H9 (cell line): ENCODE measurements at regions not wholly inside any gene's neighbourhood (a gene's known extent, or its start where the extent isn't known, plus 50 kb on each side); places are given as distances from the start of the nearest gene placed in this dataset.

Experiments used
- DNase-seq: peaks from one replicate; pipeline ENCODE4 v3.0.0-alpha.2; 2017
- H2AFZ ChIP-seq: one replicate; pipeline ENCODE4 v1.6.1; 2013; ENCODE audit warnings: mild to moderate bottlenecking, low read length, control low read depth, moderate library complexity
- H2AK5ac ChIP-seq: 2 replicates; pipeline ENCODE4 v1.6.1; 2013; ENCODE audit warnings: low read length, control low read depth, mixed read lengths; ENCODE audit not compliant: insufficient read length
- H2BK120ac ChIP-seq: one replicate; pipeline ENCODE4 v1.6.1; 2013; ENCODE audit warnings: low read depth, mild to moderate bottlenecking, low read length, control low read depth, inconsistent platforms; ENCODE audit not compliant: poor library complexity, severe bottlenecking
- H2BK12ac ChIP-seq: 2 replicates; pipeline ENCODE4 v1.6.1; 2013; ENCODE audit warnings: low read length, control low read depth, mixed read lengths, low read depth; ENCODE audit not compliant: insufficient read length
- H2BK15ac ChIP-seq: 2 replicates; pipeline ENCODE4 v1.6.1; 2013; ENCODE audit warnings: low read depth, low read length, control low read depth
- H2BK20ac ChIP-seq: one replicate; pipeline ENCODE4 v1.6.1; 2013; ENCODE audit warnings: low read depth, mild to moderate bottlenecking, low read length, control low read depth, inconsistent platforms; ENCODE audit not compliant: poor library complexity, severe bottlenecking
- H2BK5ac ChIP-seq: 2 replicates; pipeline ENCODE4 v1.6.1; 2013; ENCODE audit warnings: low read length, control low read depth, mixed read lengths; ENCODE audit not compliant: insufficient read length
- H3K14ac ChIP-seq: 2 replicates; pipeline ENCODE4 v1.6.1; 2013; ENCODE audit warnings: low read length, control low read depth; ENCODE audit not compliant: insufficient read depth
- H3K18ac ChIP-seq: 2 replicates; pipeline ENCODE4 v1.6.1; 2013; ENCODE audit warnings: low read depth, mild to moderate bottlenecking, mixed read lengths, low read length, control low read depth; ENCODE audit not compliant: insufficient read length
- H3K23ac ChIP-seq: 2 replicates; pipeline ENCODE4 v1.6.1; 2013; ENCODE audit warnings: low read length, control low read depth, mixed read lengths, low read depth; ENCODE audit not compliant: insufficient read length
- H3K23me2 ChIP-seq: 2 replicates; pipeline ENCODE4 v1.6.1; 2013; ENCODE audit warnings: low read depth, mild to moderate bottlenecking, mixed read lengths, low read length, control low read depth; ENCODE audit not compliant: insufficient read length, poor library complexity, severe bottlenecking
- H3K27ac ChIP-seq: 2 replicates; pipeline ENCODE4 v1.5.1; 2013; ENCODE audit warnings: low read length, control low read depth, mixed read lengths, low read depth; ENCODE audit not compliant: insufficient read length
- H3K27me3 ChIP-seq: 2 replicates; pipeline ENCODE4 v1.6.1; 2013; ENCODE audit warnings: low read length, control low read depth, inconsistent platforms; ENCODE audit not compliant: insufficient read depth
- H3K4ac ChIP-seq: 2 replicates; pipeline ENCODE4 v1.6.1; 2013; ENCODE audit warnings: low read depth, mild to moderate bottlenecking, control low read depth, inconsistent platforms, low read length, moderate library complexity
- H3K4me1 ChIP-seq: 2 replicates; pipeline ENCODE4 v1.6.1; 2013; ENCODE audit warnings: low read length, control low read depth, inconsistent platforms; ENCODE audit not compliant: insufficient read depth
- H3K4me2 ChIP-seq: 2 replicates; pipeline ENCODE4 v1.6.1; 2013; ENCODE audit warnings: low read length, control low read depth, mixed read lengths; ENCODE audit not compliant: insufficient read length, insufficient read depth
- H3K56ac ChIP-seq: 2 replicates; pipeline ENCODE4 v1.6.1; 2013; ENCODE audit warnings: low read depth, mild to moderate bottlenecking, mixed read lengths, low read length, control low read depth; ENCODE audit not compliant: insufficient read length
- H3K79me1 ChIP-seq: 2 replicates; pipeline ENCODE4 v1.6.1; 2013; ENCODE audit warnings: low read depth, mild to moderate bottlenecking, moderate library complexity, low read length, control low read depth, inconsistent platforms; ENCODE audit not compliant: insufficient read depth, poor library complexity, severe bottlenecking
- H3K79me2 ChIP-seq: 2 replicates; pipeline ENCODE4 v1.6.1; 2013; ENCODE audit warnings: low read length, control low read depth, inconsistent platforms; ENCODE audit not compliant: insufficient read depth
- H3K9ac ChIP-seq: 2 replicates; pipeline ENCODE4 v1.6.1; 2013; ENCODE audit warnings: low read length, control low read depth, mixed read lengths; ENCODE audit not compliant: insufficient read length; ENCODE audit errors: extremely low read depth
- H3K9me3 ChIP-seq: one replicate; pipeline ENCODE4 v1.6.1; 2013; ENCODE audit warnings: low read depth, low read length, inconsistent platforms; ENCODE audit not compliant: control insufficient read depth
- H3T11ph ChIP-seq: one replicate; pipeline ENCODE4 v1.6.1; 2013; ENCODE audit warnings: mild to moderate bottlenecking, low read length, control low read depth, inconsistent platforms
- H4K20me1 ChIP-seq: one replicate; pipeline ENCODE4 v1.6.1; 2013; ENCODE audit not compliant: control insufficient read depth, insufficient read length, insufficient read depth
- H4K5ac ChIP-seq: 2 replicates; pipeline ENCODE4 v1.6.1; 2013; ENCODE audit warnings: low read depth, mild to moderate bottlenecking, mixed read lengths, low read length, control low read depth; ENCODE audit not compliant: insufficient read length
- H4K8ac ChIP-seq: replicated peaks from 2 replicates; pipeline ENCODE4 v1.6.1; 2013; ENCODE audit warnings: low read length, control low read depth, mixed read lengths, low read depth; ENCODE audit not compliant: insufficient read length
- H4K91ac ChIP-seq: 2 replicates; pipeline ENCODE4 v1.6.1; 2013; ENCODE audit warnings: low read depth, mild to moderate bottlenecking, moderate library complexity, mixed read lengths, low read length, control low read depth; ENCODE audit not compliant: insufficient read length
- H3K27ac Mint-ChIP-seq, 3 experiments: 2 replicates in 2 of 3; 3 replicates in 1 of 3; pipeline ENCODE4 v1.8.0; 2020 to 2021; ENCODE audit warnings: mixed read lengths in 3 of 3, mild to moderate bottlenecking in 1 of 3, moderate library complexity in 1 of 3
- H3K27me3 Mint-ChIP-seq: 2 replicates; pipeline ENCODE4 v1.8.0; 2021; ENCODE audit warnings: low read depth, mild to moderate bottlenecking, moderate library complexity, mixed read lengths
- H3K36me3 Mint-ChIP-seq, 3 experiments: 2 replicates in 2 of 3; 3 replicates in 1 of 3; pipeline ENCODE4 v1.8.0; 2020 to 2021; ENCODE audit warnings: low read depth in 3 of 3, mixed read lengths in 3 of 3; ENCODE audit not compliant: insufficient read depth in 1 of 3
- H3K4me1 Mint-ChIP-seq, 2 experiments: 2 replicates each; pipeline ENCODE4 v1.8.0; 2020; ENCODE audit warnings: mixed read lengths in 2 of 2
- H3K4me3 Mint-ChIP-seq, 2 experiments: 2 replicates in 1 of 2; 3 replicates in 1 of 2; pipeline ENCODE4 v1.8.0; 2020 to 2021; ENCODE audit warnings: mild to moderate bottlenecking in 2 of 2, mixed read lengths in 2 of 2, moderate library complexity in 1 of 2
- H3K9me3 Mint-ChIP-seq, 2 experiments: 2 replicates in 1 of 2; 3 replicates in 1 of 2; pipeline ENCODE4 v1.8.0; 2020; ENCODE audit warnings: mild to moderate bottlenecking in 2 of 2, mixed read lengths in 2 of 2, moderate library complexity in 1 of 2
- WGBS: extraction: QIAGEN DNeasy Blood & Tissue Kit; methylation state at CpG from one replicate; pipeline ENCODE4 v1.1.7; 2013; ENCODE audit warnings: missing lambda C conversion rate, low lambda C conversion rate, mixed read lengths; ENCODE audit not compliant: insufficient read length; ENCODE audit errors: extremely low coverage; 5-methylcytosine and 5-hydroxymethylcytosine counted together
- TF ChIP-seq, protein P1 (sequence below): fragments of 200-600 bp; sonication (generic); conservative IDR thresholded peaks from 3 replicates; pipeline ENCODE4 v1.8.0; 2021; ENCODE audit warnings: antibody characterized with exemption, mild to moderate bottlenecking

DNA sequence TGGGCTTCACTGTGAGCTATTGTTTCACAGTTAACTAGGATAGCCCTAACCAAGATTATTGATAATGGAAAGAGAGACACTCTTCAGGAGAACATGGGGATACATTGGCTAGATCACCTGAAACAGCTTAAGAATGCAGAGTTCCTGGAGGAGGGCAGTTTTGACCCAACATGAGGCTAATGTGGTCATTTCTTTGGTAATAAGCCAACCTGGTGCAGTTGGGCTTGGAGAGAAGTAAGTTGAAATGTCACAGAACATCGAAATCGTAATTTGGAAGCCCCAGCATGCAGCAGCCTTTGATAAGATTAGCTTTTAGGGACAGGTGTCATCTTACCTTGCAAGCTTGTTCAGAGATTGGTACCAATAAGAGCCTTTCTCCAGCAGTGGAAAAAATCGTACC, 556.6 kb upstream of the GOT2 start:
- no peak overlapping the region for H4K5ac ChIP-seq
- H3K23ac ChIP-seq: no peak overlapping the region
- no peaks in the 10 kb centered on the region for H3K79me1 ChIP-seq
- H3K4ac ChIP-seq: no peak overlapping the region
- H3K56ac ChIP-seq: no peak overlapping the region
- H3K79me2 ChIP-seq: no peaks in the 10 kb centered on the region
- H3K9me3 Mint-ChIP-seq: peaks cover 2 to 3% of the 10 kb centered on the region in 2 experiments; a peak in 1 of 5 replicates
- no peak overlapping the region for H3K18ac ChIP-seq
- H3K9me3 ChIP-seq: no peaks in the 10 kb centered on the region
- no peaks in the 10 kb centered on the region for H3K36me3 Mint-ChIP-seq
- no peak overlapping the region for H2BK15ac ChIP-seq
- H2BK5ac ChIP-seq: no peak overlapping the region
- H3K4me3 Mint-ChIP-seq: no peak overlapping the region
- H2BK12ac ChIP-seq: no peak overlapping the region
- DNase-seq: no peak
- peaks cover 2 to 8% of the 10 kb centered on the region in 2 experiments; a peak in 3 of 4 replicates for H3K4me1 Mint-ChIP-seq
- TF ChIP-seq, protein P1, sequence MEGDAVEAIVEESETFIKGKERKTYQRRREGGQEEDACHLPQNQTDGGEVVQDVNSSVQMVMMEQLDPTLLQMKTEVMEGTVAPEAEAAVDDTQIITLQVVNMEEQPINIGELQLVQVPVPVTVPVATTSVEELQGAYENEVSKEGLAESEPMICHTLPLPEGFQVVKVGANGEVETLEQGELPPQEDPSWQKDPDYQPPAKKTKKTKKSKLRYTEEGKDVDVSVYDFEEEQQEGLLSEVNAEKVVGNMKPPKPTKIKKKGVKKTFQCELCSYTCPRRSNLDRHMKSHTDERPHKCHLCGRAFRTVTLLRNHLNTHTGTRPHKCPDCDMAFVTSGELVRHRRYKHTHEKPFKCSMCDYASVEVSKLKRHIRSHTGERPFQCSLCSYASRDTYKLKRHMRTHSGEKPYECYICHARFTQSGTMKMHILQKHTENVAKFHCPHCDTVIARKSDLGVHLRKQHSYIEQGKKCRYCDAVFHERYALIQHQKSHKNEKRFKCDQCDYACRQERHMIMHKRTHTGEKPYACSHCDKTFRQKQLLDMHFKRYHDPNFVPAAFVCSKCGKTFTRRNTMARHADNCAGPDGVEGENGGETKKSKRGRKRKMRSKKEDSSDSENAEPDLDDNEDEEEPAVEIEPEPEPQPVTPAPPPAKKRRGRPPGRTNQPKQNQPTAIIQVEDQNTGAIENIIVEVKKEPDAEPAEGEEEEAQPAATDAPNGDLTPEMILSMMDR: no peak
- no peak overlapping the region for H2AK5ac ChIP-seq
- H3K14ac ChIP-seq: no peak overlapping the region
- no peaks in the 10 kb centered on the region for H3K4me1 ChIP-seq
- H3K27me3 Mint-ChIP-seq: peaks cover 24% of the 10 kb centered on the region
- H3K9ac ChIP-seq: no peak overlapping the region
- H3K27ac Mint-ChIP-seq: no peak overlapping the region; a peak in 1 of 7 replicates
- H3K27me3 ChIP-seq: no peaks in the 10 kb centered on the region
- WGBS: no CpG with 5 or more reads among the region's 3 CpGs
- H2BK120ac ChIP-seq: no peak overlapping the region
- no peak overlapping the region for H3K27ac ChIP-seq
- H4K8ac ChIP-seq: no peak overlapping the region
- no peak overlapping the region for H2BK20ac ChIP-seq
- no peaks in the 10 kb centered on the region for H3K23me2 ChIP-seq
- no peak overlapping the region for H2AFZ ChIP-seq
- H4K91ac ChIP-seq: no peak overlapping the region
- H3T11ph ChIP-seq: no peak overlapping the region
- no peak overlapping the region for H3K4me2 ChIP-seq
- no peaks in the 10 kb centered on the region for H4K20me1 ChIP-seq
